Astrocyte (in vitro differentiated cells and primary cell): ENCODE measurements at regions not wholly inside any gene's neighbourhood (a gene's known extent, or its start where the extent isn't known, plus 50 kb on each side); places are given as distances from the start of the nearest gene placed in this dataset.

ENCODE experiments used
- DNase-seq: peaks from one replicate; pipeline ENCODE4 v3.0.0-alpha.2; 2010; ENCODE audit warnings: low read depth
- FAIRE-seq: peaks from 2 replicates; lab custom pipeline; 2011; peaks lifted over from hg19 to GRCh38; lab: Jason Lieb, UNC
- H2AFZ ChIP-seq: 2 replicates; pipeline ENCODE4 v1.6.0; 2012; ENCODE audit warnings: low read depth, low read length, inconsistent platforms
- H3K27ac ChIP-seq: 2 replicates; pipeline ENCODE4 v1.5.1; 2011; ENCODE audit warnings: low read depth, low read length, inconsistent platforms
- H3K27me3 ChIP-seq: 2 replicates; pipeline ENCODE4 v1.6.0; 2011; ENCODE audit warnings: low read length, inconsistent platforms; ENCODE audit not compliant: insufficient read depth
- H3K36me3 ChIP-seq: 2 replicates; pipeline ENCODE4 v1.5.1; 2011; ENCODE audit warnings: low read length, inconsistent platforms; ENCODE audit not compliant: insufficient read depth
- H3K4me1 ChIP-seq: 2 replicates; pipeline ENCODE4 v1.5.1; 2011; ENCODE audit warnings: low read length, inconsistent platforms; ENCODE audit not compliant: insufficient read depth
- H3K4me2 ChIP-seq: 2 replicates; pipeline ENCODE4 v1.6.0; 2012; ENCODE audit warnings: low read length, inconsistent platforms
- H3K4me3 ChIP-seq: 2 replicates; pipeline ENCODE4 v1.5.1; 2011; ENCODE audit warnings: low read depth, mild to moderate bottlenecking, low read length, inconsistent platforms; ENCODE audit not compliant: insufficient read depth
- H3K79me2 ChIP-seq: 2 replicates; pipeline ENCODE4 v1.6.0; 2012; ENCODE audit warnings: mild to moderate bottlenecking, low read length, inconsistent platforms; ENCODE audit not compliant: insufficient read depth
- H3K9ac ChIP-seq: 2 replicates; pipeline ENCODE4 v1.6.0; 2012; ENCODE audit warnings: mild to moderate bottlenecking, low read length, inconsistent platforms
- H3K9me3 ChIP-seq: 2 replicates; pipeline ENCODE4 v1.5.1; 2012; ENCODE audit warnings: low read depth, mild to moderate bottlenecking, low read length, inconsistent platforms; ENCODE audit not compliant: insufficient read depth
- H4K20me1 ChIP-seq: 2 replicates; pipeline ENCODE4 v1.6.0; 2012; ENCODE audit warnings: low read length, inconsistent platforms; ENCODE audit not compliant: insufficient read depth
- H3K27ac Mint-ChIP-seq: one replicate; pipeline ENCODE4 v1.8.0; 2021; ENCODE audit warnings: mild to moderate bottlenecking, mixed read lengths; ENCODE audit not compliant: unreplicated experiment
- H3K27me3 Mint-ChIP-seq: one replicate; pipeline ENCODE4 v1.8.0; 2021; ENCODE audit warnings: low read depth, mixed read lengths; ENCODE audit not compliant: unreplicated experiment
- H3K36me3 Mint-ChIP-seq: one replicate; pipeline ENCODE4 v1.8.0; 2021; ENCODE audit warnings: low read depth, mixed read lengths; ENCODE audit not compliant: unreplicated experiment
- H3K4me1 Mint-ChIP-seq: one replicate; pipeline ENCODE4 v1.8.0; 2021; ENCODE audit warnings: low read depth, mixed read lengths; ENCODE audit not compliant: unreplicated experiment
- H3K4me3 Mint-ChIP-seq: one replicate; pipeline ENCODE4 v1.8.0; 2021; ENCODE audit warnings: mild to moderate bottlenecking, moderate library complexity, mixed read lengths; ENCODE audit not compliant: unreplicated experiment
- H3K9me3 Mint-ChIP-seq: one replicate; pipeline ENCODE4 v1.8.0; 2021; ENCODE audit warnings: mild to moderate bottlenecking, mixed read lengths; ENCODE audit not compliant: unreplicated experiment
- CTCF ChIP-seq: IDR thresholded peaks from 2 replicates; pipeline ENCODE4 v1.5.1; 2011; ENCODE audit warnings: low read depth, mild to moderate bottlenecking, inconsistent platforms, low read length, moderate library complexity; ENCODE audit not compliant: insufficient read depth
- EZH2 ChIP-seq: IDR thresholded peaks from 2 replicates; pipeline ENCODE4 v1.6.1; 2012; ENCODE audit warnings: mild to moderate bottlenecking, low read length, inconsistent platforms; ENCODE audit not compliant: insufficient read depth

GRCh38 chr1:79469139-79469538 is 462.6 kb upstream of the ADGRL4 start:
- Mint-ChIP-seq H3K27ac (no peak overlapping the region), H3K9me3 (peaks cover 4% of the 10 kb centered on the region), H3K27me3 (no peaks in the 10 kb centered on the region), H3K4me3 (no peak overlapping the region), H3K36me3 (no peaks in the 10 kb centered on the region), H3K4me1 (no peaks in the 10 kb centered on the region)
- Histone ChIP-seq H3K27me3 (no peaks in the 10 kb centered on the region), H3K4me2 (no peak overlapping the region), H3K9me3 (no peaks in the 10 kb centered on the region), H4K20me1 (no peaks in the 10 kb centered on the region), H3K4me3 (no peak overlapping the region), H3K79me2 (no peaks in the 10 kb centered on the region), H3K9ac (no peak overlapping the region), H3K27ac (no peak overlapping the region), H3K4me1 (no peaks in the 10 kb centered on the region), H2AFZ (no peak overlapping the region), H3K36me3 (no peaks in the 10 kb centered on the region)
- TF ChIP-seq EZH2: no peak
- no peak for TF ChIP-seq CTCF
- no peak for FAIRE-seq
- no peak for DNase-seq

DNA sequence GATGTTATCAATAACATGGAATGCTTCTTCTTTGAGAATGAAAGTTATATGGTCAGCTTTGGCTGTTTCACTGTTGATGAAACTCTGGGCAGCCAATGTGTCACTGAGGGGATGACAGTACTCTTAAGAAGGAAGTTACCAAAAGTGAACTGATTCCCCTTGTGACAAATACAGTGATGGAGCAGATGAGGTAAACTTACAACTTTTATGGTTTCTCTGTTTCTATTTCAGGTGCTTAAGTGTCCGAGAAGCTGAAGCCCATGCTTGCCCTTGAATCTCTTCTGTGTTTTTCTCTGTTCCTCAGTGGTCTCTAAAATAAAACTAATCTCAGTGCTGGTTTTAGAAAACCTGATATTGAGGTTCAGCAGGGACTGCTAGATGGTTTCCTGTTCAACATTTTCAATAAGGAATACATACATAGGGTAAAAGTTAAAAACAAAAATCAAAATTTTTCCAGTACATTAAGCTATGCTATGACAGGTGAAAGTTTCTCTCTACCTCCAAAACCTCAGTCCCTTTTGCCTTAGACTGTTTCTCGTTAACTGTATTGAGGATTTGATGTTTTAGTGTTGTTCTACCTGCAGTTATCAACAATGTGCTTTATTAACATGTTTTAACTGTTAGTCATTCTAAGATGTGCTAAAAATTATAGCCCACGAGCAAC is 454.4 kb upstream of the ADGRL4 start:
- Histone ChIP-seq H3K4me1 (no peaks in the 10 kb centered on the region), H3K4me2 (no peak overlapping the region), H3K27me3 (no peaks in the 10 kb centered on the region), H3K27ac (no peak overlapping the region), H2AFZ (no peak overlapping the region), H3K79me2 (no peaks in the 10 kb centered on the region), H3K9ac (no peak overlapping the region), H3K4me3 (no peak overlapping the region), H3K36me3 (no peaks in the 10 kb centered on the region), H4K20me1 (no peaks in the 10 kb centered on the region), H3K9me3 (no peaks in the 10 kb centered on the region)
- no peaks in the 10 kb centered on the region for H3K27me3 Mint-ChIP-seq
- H3K4me3 Mint-ChIP-seq: no peak overlapping the region
- no peak overlapping the region for H3K27ac Mint-ChIP-seq
- no peaks in the 10 kb centered on the region for H3K36me3 Mint-ChIP-seq
- H3K4me1 Mint-ChIP-seq: no peaks in the 10 kb centered on the region
- DNase-seq (no peak), FAIRE-seq (no peak)
- no peak for TF ChIP-seq EZH2
- no peak for TF ChIP-seq CTCF
- H3K9me3 Mint-ChIP-seq: peaks cover 7% of the 10 kb centered on the region

DNA sequence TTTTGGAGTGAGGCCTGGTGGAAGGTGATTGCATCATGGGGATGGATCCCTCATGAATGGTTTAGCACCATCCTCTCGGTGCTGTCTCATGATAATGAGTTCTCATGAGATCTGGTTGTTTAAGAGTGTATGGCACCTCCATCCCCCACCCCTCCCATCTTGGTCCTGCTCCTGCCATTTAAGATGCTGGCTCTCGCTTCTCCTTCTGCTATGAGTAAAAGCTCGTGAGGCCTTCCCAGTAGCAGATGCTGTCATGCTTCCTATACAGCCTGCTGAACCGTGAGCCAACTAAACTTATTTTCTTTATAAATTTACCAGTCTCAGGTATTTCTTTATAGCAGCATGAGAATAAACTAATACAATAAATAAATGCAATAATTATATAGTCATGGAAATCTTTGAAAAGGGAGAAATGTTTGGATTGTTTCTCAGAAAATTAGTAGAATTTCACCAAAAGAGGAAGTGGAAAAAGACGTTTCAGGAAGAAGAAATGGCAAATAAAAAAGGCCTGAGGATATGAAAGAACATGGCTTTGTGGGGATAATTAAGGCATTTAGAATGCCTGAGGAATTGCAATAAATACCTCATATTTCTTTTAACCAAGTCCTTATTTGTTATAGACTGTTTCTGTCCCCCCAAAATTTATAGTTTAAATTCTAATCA is 451.2 kb upstream of the ADGRL4 start:
- no peak overlapping the region for H2AFZ ChIP-seq
- H3K4me1 ChIP-seq: no peaks in the 10 kb centered on the region
- no peaks in the 10 kb centered on the region for H3K36me3 ChIP-seq
- H3K27ac Mint-ChIP-seq: no peak overlapping the region
- no peaks in the 10 kb centered on the region for H4K20me1 ChIP-seq
- no peak for TF ChIP-seq CTCF
- no peak for TF ChIP-seq EZH2
- H3K4me3 Mint-ChIP-seq: no peak overlapping the region
- peaks cover 2% of the 10 kb centered on the region for H3K9me3 Mint-ChIP-seq
- H3K27me3 ChIP-seq: no peaks in the 10 kb centered on the region
- no peaks in the 10 kb centered on the region for H3K79me2 ChIP-seq
- no peak for FAIRE-seq
- no peak overlapping the region for H3K4me3 ChIP-seq
- H3K4me2 ChIP-seq: no peak overlapping the region
- H3K36me3 Mint-ChIP-seq: no peaks in the 10 kb centered on the region
- no peak overlapping the region for H3K9ac ChIP-seq
- no peak for DNase-seq
- H3K9me3 ChIP-seq: no peaks in the 10 kb centered on the region
- H3K27ac ChIP-seq: no peak overlapping the region
- H3K27me3 Mint-ChIP-seq: no peaks in the 10 kb centered on the region
- H3K4me1 Mint-ChIP-seq: no peaks in the 10 kb centered on the region
